ENCODE measurements at regions not wholly inside any gene's neighbourhood (a gene's known extent, or its start where the extent isn't known, plus 50 kb on each side); places are given as distances from the start of the nearest gene placed in this dataset.
"Not testable (repeated sequence)": the region's sequence is repeated elsewhere in the genome, so short reads cannot be mapped to it uniquely, and the experiment has no call there.

GRCh38 chr10:62669341-62669740 is 135.2 kb upstream of the ADO start:
- no peak for DNase-seq

- no peak for DNase-seq
Measured at GRCh38 chr10:62671104-62671503, 133.4 kb upstream of the ADO start.

- DNase-seq: no peak
Measured at GRCh38 chr10:62681211-62681940, 123.1 kb upstream of the ADO start.

- no peak for DNase-seq
Measured at GRCh38 chr10:62684911-62685310, 119.6 kb upstream of the ADO start.

- no peak for DNase-seq
Measured at GRCh38 chr10:62687230-62687748, 117.2 kb upstream of the ADO start.

GRCh38 chr10:62688971-62689700 is 115.4 kb upstream of the ADO start:
- no peak for DNase-seq

GRCh38 chr10:62689712-62690111 is 114.8 kb upstream of the ADO start:
- DNase-seq: no peak

GRCh38 chr10:62690703-62691102 is 113.8 kb upstream of the ADO start:
- no peak for DNase-seq

GRCh38 chr10:62691336-62691735 is 113.2 kb upstream of the ADO start:
- no peak for DNase-seq

GRCh38 chr10:62692085-62692484 is 112.4 kb upstream of the ADO start:
- DNase-seq: no peak

GRCh38 chr10:62693306-62693705 is 111.2 kb upstream of the ADO start:
- no peak for DNase-seq

- DNase-seq: no peak
Measured at GRCh38 chr10:62694537-62695126, 109.9 kb upstream of the ADO start.

GRCh38 chr10:62696798-62697197 is 107.7 kb upstream of the ADO start:
- DNase-seq: no peak

GRCh38 chr10:62699148-62699547 is 105.4 kb upstream of the ADO start:
- no peak for DNase-seq

GRCh38 chr10:62704121-62704520 is 100.4 kb upstream of the ADO start:
- not testable (repeated sequence) for DNase-seq

- no peak for DNase-seq
Measured at GRCh38 chr10:62705789-62706188, 98.7 kb upstream of the ADO start.

- DNase-seq: no peak
Measured at GRCh38 chr10:62707810-62708209, 96.7 kb upstream of the ADO start.

GRCh38 chr10:62708569-62708968 is 96.0 kb upstream of the ADO start:
- DNase-seq: no peak

GRCh38 chr10:62709200-62709599 is 95.3 kb upstream of the ADO start:
- DNase-seq: no peak

GRCh38 chr10:62710182-62710581 is 94.3 kb upstream of the ADO start:
- DNase-seq: no peak

- DNase-seq: no peak
Measured at GRCh38 chr10:62715383-62715782, 89.1 kb upstream of the ADO start.

GRCh38 chr10:62718585-62718984 is 85.9 kb upstream of the ADO start:
- DNase-seq: no peak

GRCh38 chr10:62719061-62719460 is 85.5 kb upstream of the ADO start:
- DNase-seq: no peak

GRCh38 chr10:62721687-62722086 is 82.8 kb upstream of the ADO start:
- no peak for DNase-seq

Measured in GDM1 (cell line).